GM23338 (cell line): ENCODE measurements at regions not wholly inside any gene's neighbourhood (a gene's known extent, or its start where the extent isn't known, plus 50 kb on each side); places are given as distances from the start of the nearest gene placed in this dataset.

Experiments used
- ATAC-seq: fragments of 200-7000 bp; cut with Tn5 transposase; 3 replicates; pipeline ENCODE4 v1.9.1; 2020
- DNase-seq: peaks from one replicate; pipeline ENCODE4 v3.0.0-alpha.2; 2015; ENCODE audit warnings: low spot score
- H2AFZ ChIP-seq: fragments of 200-600 bp; sonication (generic); 2 replicates; pipeline ENCODE4 v1.8.0; 2016; ENCODE audit warnings: antibody characterized with exemption, mild to moderate bottlenecking, moderate library complexity
- H3F3A ChIP-seq: fragments of 200-600 bp; sonication (generic); replicated peaks from 2 replicates; pipeline ENCODE4 v1.8.0; 2017; ENCODE audit warnings: antibody characterized with exemption, mixed run types, low read depth
- H3K27ac ChIP-seq: fragments of 200-600 bp; sonication (generic); 2 replicates; pipeline ENCODE4 v1.6.1; 2016; ENCODE audit warnings: low read depth
- H3K27me3 ChIP-seq: fragments of 200-600 bp; sonication (generic); 2 replicates; pipeline ENCODE4 v1.8.0; 2016; ENCODE audit warnings: mild to moderate bottlenecking, mixed run types, moderate library complexity; ENCODE audit not compliant: insufficient read depth
- H3K36me3 ChIP-seq: fragments of 200-600 bp; sonication (generic); 2 replicates; pipeline ENCODE4 v1.8.0; 2016; ENCODE audit warnings: mild to moderate bottlenecking; ENCODE audit not compliant: insufficient read depth
- H3K4me1 ChIP-seq: fragments of 200-600 bp; sonication (generic); 2 replicates; pipeline ENCODE4 v1.8.0; 2016; ENCODE audit warnings: mild to moderate bottlenecking, moderate library complexity; ENCODE audit not compliant: insufficient read depth
- H3K4me2 ChIP-seq: fragments of 200-600 bp; sonication (generic); 2 replicates; pipeline ENCODE4 v1.7.1; 2017; ENCODE audit warnings: mixed run types
- H3K4me3 ChIP-seq: fragments of 200-600 bp; sonication (generic); 2 replicates; pipeline ENCODE4 v1.6.1; 2016; ENCODE audit warnings: mixed run types
- H3K79me2 ChIP-seq: fragments of 200-600 bp; sonication (generic); replicated peaks from 2 replicates; pipeline ENCODE4 v1.8.0; 2017; ENCODE audit warnings: mild to moderate bottlenecking; ENCODE audit not compliant: insufficient read depth
- H3K9me2 ChIP-seq: fragments of 200-600 bp; sonication (generic); 2 replicates; pipeline ENCODE4 v1.8.0; 2017; ENCODE audit not compliant: insufficient read depth
- H4K20me1 ChIP-seq: fragments of 200-600 bp; sonication (generic); replicated peaks from 2 replicates; pipeline ENCODE4 v1.8.0; 2017; ENCODE audit warnings: mild to moderate bottlenecking; ENCODE audit not compliant: insufficient read depth
- H3K27ac Mint-ChIP-seq: 2 replicates; pipeline ENCODE4 v1.8.0; 2020; ENCODE audit warnings: inconsistent platforms, mild to moderate bottlenecking, moderate library complexity, mixed read lengths
- H3K27me3 Mint-ChIP-seq: 3 replicates; pipeline ENCODE4 v1.8.0; 2022; ENCODE audit warnings: low read depth, mild to moderate bottlenecking, moderate library complexity, mixed read lengths, inconsistent platforms; ENCODE audit not compliant: insufficient read depth, poor library complexity
- H3K36me3 Mint-ChIP-seq: 3 replicates; pipeline ENCODE4 v1.8.0; 2021; ENCODE audit warnings: low read depth, mild to moderate bottlenecking, inconsistent platforms, moderate library complexity, mixed read lengths
- H3K4me1 Mint-ChIP-seq: 3 replicates; pipeline ENCODE4 v1.8.0; 2020; ENCODE audit warnings: mild to moderate bottlenecking, inconsistent platforms, mixed read lengths
- H3K4me3 Mint-ChIP-seq: 3 replicates; pipeline ENCODE4 v1.8.0; 2021; ENCODE audit warnings: moderate library complexity, mild to moderate bottlenecking, inconsistent platforms, mixed read lengths
- H3K9me3 Mint-ChIP-seq: 3 replicates; pipeline ENCODE4 v1.8.0; 2020; ENCODE audit warnings: moderate library complexity, mild to moderate bottlenecking, inconsistent platforms, mixed read lengths
- CREB1 ChIP-seq: fragments of 250-450 bp; sonication (Bioruptor Pico); IDR thresholded peaks from 2 replicates; pipeline ENCODE4 v1.5.0; 2020; ENCODE audit warnings: low read depth, mild to moderate bottlenecking, moderate library complexity
- EZH2 ChIP-seq: fragments of 200-600 bp; sonication (generic); IDR thresholded peaks from one replicate; pipeline ENCODE4 v1.8.0; 2017; ENCODE audit warnings: antibody characterized with exemption, mild to moderate bottlenecking, low read depth; ENCODE audit not compliant: unreplicated experiment
- EZH2phosphoT487 ChIP-seq: fragments of 200-600 bp; sonication (generic); IDR thresholded peaks from one replicate; pipeline ENCODE4 v1.8.1; 2018; ENCODE audit warnings: antibody characterized with exemption; ENCODE audit not compliant: unreplicated experiment
- JUNB ChIP-seq: IDR thresholded peaks from one replicate; pipeline ENCODE4 v1.6.1; 2016; ENCODE audit warnings: antibody characterized with exemption; ENCODE audit not compliant: unreplicated experiment
- NANOG ChIP-seq: IDR thresholded peaks from 2 replicates; pipeline ENCODE4 v1.6.1; 2016; ENCODE audit warnings: antibody characterized with exemption, borderline replicate concordance
- POLR2AphosphoS5 ChIP-seq: IDR thresholded peaks from 2 replicates; pipeline ENCODE4 v1.6.1; 2016; ENCODE audit warnings: antibody characterized with exemption, low read depth
- STAT1 ChIP-seq: IDR thresholded peaks from one replicate; pipeline ENCODE4 v1.6.1; 2016; ENCODE audit warnings: antibody characterized with exemption; ENCODE audit not compliant: unreplicated experiment
- ZNF114 ChIP-seq: fragments of 250-450 bp; sonication (Bioruptor Pico); IDR thresholded peaks from 2 replicates; pipeline ENCODE4 v1.5.0; 2020; ENCODE audit warnings: mild to moderate bottlenecking, moderate library complexity
- ZNF331 ChIP-seq: fragments of 250-450 bp; sonication (Bioruptor Pico); IDR thresholded peaks from 2 replicates; pipeline ENCODE4 v1.5.0; 2020; ENCODE audit warnings: low read depth, mild to moderate bottlenecking, moderate library complexity
- TF ChIP-seq, protein P1 (sequence below): IDR thresholded peaks from 2 replicates; pipeline ENCODE4 v1.6.1; 2016; ENCODE audit warnings: antibody characterized with exemption
- TF ChIP-seq, protein P2 (sequence below): IDR thresholded peaks from one replicate; pipeline ENCODE4 v1.6.1; 2018; ENCODE audit warnings: antibody characterized with exemption; ENCODE audit not compliant: unreplicated experiment
- TF ChIP-seq, protein P3 (sequence below): fragments of 250-450 bp; sonication (Bioruptor Pico); IDR thresholded peaks from 2 replicates; pipeline ENCODE4 v1.5.0; 2020; ENCODE audit warnings: mild to moderate bottlenecking, moderate library complexity
- TF ChIP-seq, protein P4 (sequence below), 2 experiments: fragments of 200-600 bp in 1 of 2; sonication (generic) in 1 of 2; conservative IDR thresholded peaks; 2 replicates each; pipeline versions ENCODE4 v1.5.1 to v1.6.1; 2016 to 2017; ENCODE audit warnings: antibody characterized with exemption in 2 of 2, low read depth in 2 of 2, mild to moderate bottlenecking in 2 of 2, moderate library complexity in 1 of 2

DNA sequence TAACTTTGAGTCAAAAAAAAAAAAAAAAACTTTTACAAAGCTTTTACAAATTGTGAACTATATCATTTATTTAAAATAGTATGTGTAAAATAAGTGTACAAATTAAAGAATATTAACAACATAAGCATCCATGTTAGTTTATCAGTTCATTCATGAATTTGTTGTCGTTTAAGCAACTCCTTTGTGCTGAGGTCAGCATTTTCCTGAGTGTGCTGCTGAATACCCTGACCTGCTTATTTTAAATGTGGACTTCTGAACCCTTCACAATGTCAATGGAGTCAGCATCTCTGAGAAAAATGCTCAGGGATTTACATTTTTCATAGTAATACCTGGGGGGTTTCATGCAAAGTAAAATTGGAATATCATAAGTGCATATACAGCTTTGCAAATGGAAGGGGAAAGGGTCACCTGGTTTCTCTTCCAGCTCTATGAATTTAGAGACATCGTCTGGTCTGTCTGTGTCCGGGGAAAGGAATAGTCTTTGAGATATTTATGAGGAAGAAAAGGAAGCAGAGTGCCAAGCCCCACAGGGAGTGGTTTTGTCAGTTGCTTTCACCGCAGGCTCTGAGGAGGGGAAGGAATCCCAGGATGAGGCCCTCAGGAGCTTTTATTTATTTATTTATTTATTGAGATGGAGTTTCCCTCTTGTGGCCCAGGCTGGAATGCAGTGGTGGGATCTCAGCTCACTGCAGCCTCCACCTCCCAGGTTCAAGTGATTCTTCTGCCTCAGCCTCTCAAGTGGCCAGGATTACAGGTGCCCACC, 125.5 kb upstream of the SVIL start:
- Histone ChIP-seq H3K4me1 (peaks cover 11% of the 10 kb centered on the region), H2AFZ (no peak overlapping the region), H3K27me3 (no peaks in the 10 kb centered on the region), H4K20me1 (no peaks in the 10 kb centered on the region), H3K27ac (no peak overlapping the region), H3K36me3 (no peaks in the 10 kb centered on the region), H3K4me3 (no peak overlapping the region), H3K4me2 (no peak overlapping the region), H3K79me2 (no peaks in the 10 kb centered on the region), H3K9me2 (0 out of 2 replicates have a peak, but pooled peaks cover 7% of the 10 kb centered on the region), H3F3A (no peaks in the 10 kb centered on the region)
- no peaks in the 10 kb centered on the region for H3K9me3 Mint-ChIP-seq
- no peak for TF ChIP-seq STAT1
- TF ChIP-seq EZH2 = no peak
- no peak for TF ChIP-seq CREB1
- TF ChIP-seq, protein P1, sequence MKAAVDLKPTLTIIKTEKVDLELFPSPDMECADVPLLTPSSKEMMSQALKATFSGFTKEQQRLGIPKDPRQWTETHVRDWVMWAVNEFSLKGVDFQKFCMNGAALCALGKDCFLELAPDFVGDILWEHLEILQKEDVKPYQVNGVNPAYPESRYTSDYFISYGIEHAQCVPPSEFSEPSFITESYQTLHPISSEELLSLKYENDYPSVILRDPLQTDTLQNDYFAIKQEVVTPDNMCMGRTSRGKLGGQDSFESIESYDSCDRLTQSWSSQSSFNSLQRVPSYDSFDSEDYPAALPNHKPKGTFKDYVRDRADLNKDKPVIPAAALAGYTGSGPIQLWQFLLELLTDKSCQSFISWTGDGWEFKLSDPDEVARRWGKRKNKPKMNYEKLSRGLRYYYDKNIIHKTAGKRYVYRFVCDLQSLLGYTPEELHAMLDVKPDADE = no peak
- no peak for TF ChIP-seq EZH2phosphoT487
- TF ChIP-seq, protein P2, sequence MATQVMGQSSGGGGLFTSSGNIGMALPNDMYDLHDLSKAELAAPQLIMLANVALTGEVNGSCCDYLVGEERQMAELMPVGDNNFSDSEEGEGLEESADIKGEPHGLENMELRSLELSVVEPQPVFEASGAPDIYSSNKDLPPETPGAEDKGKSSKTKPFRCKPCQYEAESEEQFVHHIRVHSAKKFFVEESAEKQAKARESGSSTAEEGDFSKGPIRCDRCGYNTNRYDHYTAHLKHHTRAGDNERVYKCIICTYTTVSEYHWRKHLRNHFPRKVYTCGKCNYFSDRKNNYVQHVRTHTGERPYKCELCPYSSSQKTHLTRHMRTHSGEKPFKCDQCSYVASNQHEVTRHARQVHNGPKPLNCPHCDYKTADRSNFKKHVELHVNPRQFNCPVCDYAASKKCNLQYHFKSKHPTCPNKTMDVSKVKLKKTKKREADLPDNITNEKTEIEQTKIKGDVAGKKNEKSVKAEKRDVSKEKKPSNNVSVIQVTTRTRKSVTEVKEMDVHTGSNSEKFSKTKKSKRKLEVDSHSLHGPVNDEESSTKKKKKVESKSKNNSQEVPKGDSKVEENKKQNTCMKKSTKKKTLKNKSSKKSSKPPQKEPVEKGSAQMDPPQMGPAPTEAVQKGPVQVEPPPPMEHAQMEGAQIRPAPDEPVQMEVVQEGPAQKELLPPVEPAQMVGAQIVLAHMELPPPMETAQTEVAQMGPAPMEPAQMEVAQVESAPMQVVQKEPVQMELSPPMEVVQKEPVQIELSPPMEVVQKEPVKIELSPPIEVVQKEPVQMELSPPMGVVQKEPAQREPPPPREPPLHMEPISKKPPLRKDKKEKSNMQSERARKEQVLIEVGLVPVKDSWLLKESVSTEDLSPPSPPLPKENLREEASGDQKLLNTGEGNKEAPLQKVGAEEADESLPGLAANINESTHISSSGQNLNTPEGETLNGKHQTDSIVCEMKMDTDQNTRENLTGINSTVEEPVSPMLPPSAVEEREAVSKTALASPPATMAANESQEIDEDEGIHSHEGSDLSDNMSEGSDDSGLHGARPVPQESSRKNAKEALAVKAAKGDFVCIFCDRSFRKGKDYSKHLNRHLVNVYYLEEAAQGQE = no peak
- TF ChIP-seq, protein P3, sequence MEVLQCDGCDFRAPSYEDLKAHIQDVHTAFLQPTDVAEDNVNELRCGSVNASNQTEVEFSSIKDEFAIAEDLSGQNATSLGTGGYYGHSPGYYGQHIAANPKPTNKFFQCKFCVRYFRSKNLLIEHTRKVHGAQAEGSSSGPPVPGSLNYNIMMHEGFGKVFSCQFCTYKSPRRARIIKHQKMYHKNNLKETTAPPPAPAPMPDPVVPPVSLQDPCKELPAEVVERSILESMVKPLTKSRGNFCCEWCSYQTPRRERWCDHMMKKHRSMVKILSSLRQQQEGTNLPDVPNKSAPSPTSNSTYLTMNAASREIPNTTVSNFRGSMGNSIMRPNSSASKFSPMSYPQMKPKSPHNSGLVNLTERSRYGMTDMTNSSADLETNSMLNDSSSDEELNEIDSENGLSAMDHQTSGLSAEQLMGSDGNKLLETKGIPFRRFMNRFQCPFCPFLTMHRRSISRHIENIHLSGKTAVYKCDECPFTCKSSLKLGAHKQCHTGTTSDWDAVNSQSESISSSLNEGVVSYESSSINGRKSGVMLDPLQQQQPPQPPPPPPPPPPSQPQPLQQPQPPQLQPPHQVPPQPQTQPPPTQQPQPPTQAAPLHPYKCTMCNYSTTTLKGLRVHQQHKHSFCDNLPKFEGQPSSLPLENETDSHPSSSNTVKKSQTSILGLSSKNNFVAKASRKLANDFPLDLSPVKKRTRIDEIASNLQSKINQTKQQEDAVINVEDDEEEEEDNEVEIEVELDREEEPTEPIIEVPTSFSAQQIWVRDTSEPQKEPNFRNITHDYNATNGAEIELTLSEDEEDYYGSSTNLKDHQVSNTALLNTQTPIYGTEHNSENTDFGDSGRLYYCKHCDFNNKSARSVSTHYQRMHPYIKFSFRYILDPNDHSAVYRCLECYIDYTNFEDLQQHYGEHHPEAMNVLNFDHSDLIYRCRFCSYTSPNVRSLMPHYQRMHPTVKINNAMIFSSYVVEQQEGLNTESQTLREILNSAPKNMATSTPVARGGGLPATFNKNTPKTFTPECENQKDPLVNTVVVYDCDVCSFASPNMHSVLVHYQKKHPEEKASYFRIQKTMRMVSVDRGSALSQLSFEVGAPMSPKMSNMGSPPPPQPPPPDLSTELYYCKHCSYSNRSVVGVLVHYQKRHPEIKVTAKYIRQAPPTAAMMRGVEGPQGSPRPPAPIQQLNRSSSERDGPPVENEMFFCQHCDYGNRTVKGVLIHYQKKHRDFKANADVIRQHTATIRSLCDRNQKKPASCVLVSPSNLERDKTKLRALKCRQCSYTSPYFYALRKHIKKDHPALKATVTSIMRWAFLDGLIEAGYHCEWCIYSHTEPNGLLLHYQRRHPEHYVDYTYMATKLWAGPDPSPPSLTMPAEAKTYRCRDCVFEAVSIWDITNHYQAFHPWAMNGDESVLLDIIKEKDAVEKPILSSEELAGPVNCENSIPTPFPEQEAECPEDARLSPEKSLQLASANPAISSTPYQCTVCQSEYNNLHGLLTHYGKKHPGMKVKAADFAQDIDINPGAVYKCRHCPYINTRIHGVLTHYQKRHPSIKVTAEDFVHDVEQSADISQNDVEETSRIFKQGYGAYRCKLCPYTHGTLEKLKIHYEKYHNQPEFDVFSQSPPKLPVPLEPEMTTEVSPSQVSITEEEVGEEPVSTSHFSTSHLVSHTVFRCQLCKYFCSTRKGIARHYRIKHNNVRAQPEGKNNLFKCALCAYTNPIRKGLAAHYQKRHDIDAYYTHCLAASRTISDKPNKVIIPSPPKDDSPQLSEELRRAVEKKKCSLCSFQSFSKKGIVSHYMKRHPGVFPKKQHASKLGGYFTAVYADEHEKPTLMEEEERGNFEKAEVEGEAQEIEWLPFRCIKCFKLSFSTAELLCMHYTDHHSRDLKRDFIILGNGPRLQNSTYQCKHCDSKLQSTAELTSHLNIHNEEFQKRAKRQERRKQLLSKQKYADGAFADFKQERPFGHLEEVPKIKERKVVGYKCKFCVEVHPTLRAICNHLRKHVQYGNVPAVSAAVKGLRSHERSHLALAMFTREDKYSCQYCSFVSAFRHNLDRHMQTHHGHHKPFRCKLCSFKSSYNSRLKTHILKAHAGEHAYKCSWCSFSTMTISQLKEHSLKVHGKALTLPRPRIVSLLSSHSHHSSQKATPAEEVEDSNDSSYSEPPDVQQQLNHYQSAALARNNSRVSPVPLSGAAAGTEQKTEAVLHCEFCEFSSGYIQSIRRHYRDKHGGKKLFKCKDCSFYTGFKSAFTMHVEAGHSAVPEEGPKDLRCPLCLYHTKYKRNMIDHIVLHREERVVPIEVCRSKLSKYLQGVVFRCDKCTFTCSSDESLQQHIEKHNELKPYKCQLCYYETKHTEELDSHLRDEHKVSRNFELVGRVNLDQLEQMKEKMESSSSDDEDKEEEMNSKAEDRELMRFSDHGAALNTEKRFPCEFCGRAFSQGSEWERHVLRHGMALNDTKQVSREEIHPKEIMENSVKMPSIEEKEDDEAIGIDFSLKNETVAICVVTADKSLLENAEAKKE (CRISPR knock-in tag) = no peak
- TF ChIP-seq JUNB = no peak
- TF ChIP-seq POLR2AphosphoS5 = no peak
- TF ChIP-seq, protein P4, sequence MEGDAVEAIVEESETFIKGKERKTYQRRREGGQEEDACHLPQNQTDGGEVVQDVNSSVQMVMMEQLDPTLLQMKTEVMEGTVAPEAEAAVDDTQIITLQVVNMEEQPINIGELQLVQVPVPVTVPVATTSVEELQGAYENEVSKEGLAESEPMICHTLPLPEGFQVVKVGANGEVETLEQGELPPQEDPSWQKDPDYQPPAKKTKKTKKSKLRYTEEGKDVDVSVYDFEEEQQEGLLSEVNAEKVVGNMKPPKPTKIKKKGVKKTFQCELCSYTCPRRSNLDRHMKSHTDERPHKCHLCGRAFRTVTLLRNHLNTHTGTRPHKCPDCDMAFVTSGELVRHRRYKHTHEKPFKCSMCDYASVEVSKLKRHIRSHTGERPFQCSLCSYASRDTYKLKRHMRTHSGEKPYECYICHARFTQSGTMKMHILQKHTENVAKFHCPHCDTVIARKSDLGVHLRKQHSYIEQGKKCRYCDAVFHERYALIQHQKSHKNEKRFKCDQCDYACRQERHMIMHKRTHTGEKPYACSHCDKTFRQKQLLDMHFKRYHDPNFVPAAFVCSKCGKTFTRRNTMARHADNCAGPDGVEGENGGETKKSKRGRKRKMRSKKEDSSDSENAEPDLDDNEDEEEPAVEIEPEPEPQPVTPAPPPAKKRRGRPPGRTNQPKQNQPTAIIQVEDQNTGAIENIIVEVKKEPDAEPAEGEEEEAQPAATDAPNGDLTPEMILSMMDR (conservative IDR thresholded peaks at IDR 0.05; ENCODE audit: low read depth in 2 of 2) = no peak
- TF ChIP-seq NANOG = no peak
- TF ChIP-seq ZNF114 (CRISPR knock-in tag) = no peak
- no peak for TF ChIP-seq ZNF331 (CRISPR knock-in tag)
- ATAC-seq (no peak), DNase-seq (no peak)
- H3K27ac Mint-ChIP-seq = no peak overlapping the region
- H3K4me3 Mint-ChIP-seq = no peak overlapping the region
- peaks cover 2% of the 10 kb centered on the region for H3K27me3 Mint-ChIP-seq
- no peaks in the 10 kb centered on the region for H3K36me3 Mint-ChIP-seq
- H3K4me1 Mint-ChIP-seq = peaks cover 30% of the 10 kb centered on the region
